A673 (cell line): ENCODE measurements at regions not wholly inside any gene's neighbourhood (a gene's known extent, or its start where the extent isn't known, plus 50 kb on each side); places are given as distances from the start of the nearest gene placed in this dataset.

Source experiments
- BruUV-seq: library from RNA; stranded (reverse); fragments of 400-500 nt; replicated peaks from 2 replicates; lab custom pipeline; 2021; lab: Mats Ljungman, UMichigan
- CTCF ChIA-PET: fragments of 300-600 bp; sonication (Branson Sonifier 250); formaldehyde crosslinking; loops from one replicate; lab custom pipeline; 2022; ENCODE audit warnings: antibody characterized with exemption; lab: Charles Lee
- POLR2A ChIA-PET: fragments of 300-600 bp; sonication (Branson Sonifier 250); formaldehyde crosslinking; loops from one replicate; lab custom pipeline; 2022; ENCODE audit warnings: antibody characterized with exemption; ENCODE audit not compliant: low non-redundant PET; lab: Charles Lee
- DNase-seq: peaks from one replicate; pipeline ENCODE4 v3.0.0-alpha.2; 2015; ENCODE audit warnings: low spot score
- H3K27ac ChIP-seq: fragments of 200-600 bp; sonication (generic); 2 replicates; pipeline ENCODE4 v1.5.1; 2016; ENCODE audit warnings: mixed run types, low read depth, mild to moderate bottlenecking, mixed read lengths, antibody characterized with exemption, low read length; ENCODE audit not compliant: poor library complexity, severe bottlenecking
- H3K27me3 ChIP-seq: fragments of 200-600 bp; sonication (generic); replicated peaks from 2 replicates; pipeline ENCODE4 v1.6.1; 2017; ENCODE audit warnings: mixed run types, low read depth, mild to moderate bottlenecking, mixed read lengths, antibody characterized with exemption, low read length; ENCODE audit not compliant: insufficient read depth, poor library complexity
- H3K36me3 ChIP-seq: fragments of 200-600 bp; sonication (generic); 2 replicates; pipeline ENCODE4 v1.6.1; 2016; ENCODE audit warnings: mixed run types, mild to moderate bottlenecking, mixed read lengths, antibody characterized with exemption, low read length; ENCODE audit not compliant: insufficient read depth, poor library complexity, severe bottlenecking
- H3K4me1 ChIP-seq: fragments of 200-600 bp; sonication (generic); 2 replicates; pipeline ENCODE4 v1.6.1; 2017; ENCODE audit warnings: mixed run types, mild to moderate bottlenecking, mixed read lengths, antibody characterized with exemption, low read length; ENCODE audit not compliant: insufficient read depth, poor library complexity, severe bottlenecking
- H3K4me3 ChIP-seq: fragments of 200-600 bp; sonication (generic); 2 replicates; pipeline ENCODE4 v1.5.1; 2016; ENCODE audit warnings: low read depth, mixed run types, mild to moderate bottlenecking, mixed read lengths, low read length; ENCODE audit not compliant: poor library complexity, severe bottlenecking
- H3K9me3 ChIP-seq: fragments of 200-600 bp; sonication (generic); 2 replicates; pipeline ENCODE4 v1.6.1; 2016; ENCODE audit warnings: mixed run types, low read depth, mild to moderate bottlenecking, mixed read lengths, antibody characterized with exemption, low read length; ENCODE audit not compliant: poor library complexity, severe bottlenecking
- EZH2 ChIP-seq: fragments of 200-600 bp; sonication (generic); IDR thresholded peaks from 2 replicates; pipeline ENCODE4 v1.6.1; 2017; ENCODE audit warnings: borderline replicate concordance, low read depth, mild to moderate bottlenecking, mixed read lengths, antibody characterized with exemption, low read length; ENCODE audit not compliant: poor library complexity, severe bottlenecking
- intact Hi-C: fragments of 100-400 bp; cut with micrococcal nuclease; formaldehyde crosslinking; loops from one replicate; pipeline ENCODE4 v1.10.0; 2022; ENCODE audit not compliant: unreplicated experiment
- TF ChIP-seq, protein P1 (sequence below): fragments of 300-800, 200-600 bp; sonication (generic); conservative IDR thresholded peaks from 2 replicates; pipeline ENCODE4 v1.5.1; 2017; ENCODE audit warnings: low read depth, mild to moderate bottlenecking, antibody characterized with exemption, low read length, moderate library complexity, mixed read lengths

DNA sequence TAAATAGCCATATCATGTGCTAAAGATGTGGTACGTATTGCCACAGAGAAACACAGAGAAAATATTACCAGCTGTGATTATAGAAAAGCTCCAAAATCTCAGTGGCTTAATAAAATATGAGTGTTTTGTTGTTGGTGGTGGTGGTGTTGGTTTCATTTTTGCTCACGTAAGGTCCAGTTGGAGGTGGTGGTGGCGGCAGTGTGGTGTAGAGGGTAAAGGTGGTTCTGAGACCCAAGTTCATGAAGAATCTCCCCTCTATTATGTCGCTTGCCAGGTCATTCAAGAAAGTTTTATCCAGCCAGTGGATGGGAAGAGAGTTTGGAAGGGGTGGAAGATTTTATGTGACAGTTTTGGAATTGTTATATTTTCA is 217.6 kb upstream of the SAMSN1 start:
- Histone ChIP-seq H3K27me3 (no peaks in the 10 kb centered on the region), H3K4me3 (no peak overlapping the region), H3K9me3 (no peaks in the 10 kb centered on the region), H3K4me1 (no peaks in the 10 kb centered on the region), H3K27ac (no peak overlapping the region), H3K36me3 (no peaks in the 10 kb centered on the region)
- TF ChIP-seq EZH2 = no peak
- TF ChIP-seq, protein P1, sequence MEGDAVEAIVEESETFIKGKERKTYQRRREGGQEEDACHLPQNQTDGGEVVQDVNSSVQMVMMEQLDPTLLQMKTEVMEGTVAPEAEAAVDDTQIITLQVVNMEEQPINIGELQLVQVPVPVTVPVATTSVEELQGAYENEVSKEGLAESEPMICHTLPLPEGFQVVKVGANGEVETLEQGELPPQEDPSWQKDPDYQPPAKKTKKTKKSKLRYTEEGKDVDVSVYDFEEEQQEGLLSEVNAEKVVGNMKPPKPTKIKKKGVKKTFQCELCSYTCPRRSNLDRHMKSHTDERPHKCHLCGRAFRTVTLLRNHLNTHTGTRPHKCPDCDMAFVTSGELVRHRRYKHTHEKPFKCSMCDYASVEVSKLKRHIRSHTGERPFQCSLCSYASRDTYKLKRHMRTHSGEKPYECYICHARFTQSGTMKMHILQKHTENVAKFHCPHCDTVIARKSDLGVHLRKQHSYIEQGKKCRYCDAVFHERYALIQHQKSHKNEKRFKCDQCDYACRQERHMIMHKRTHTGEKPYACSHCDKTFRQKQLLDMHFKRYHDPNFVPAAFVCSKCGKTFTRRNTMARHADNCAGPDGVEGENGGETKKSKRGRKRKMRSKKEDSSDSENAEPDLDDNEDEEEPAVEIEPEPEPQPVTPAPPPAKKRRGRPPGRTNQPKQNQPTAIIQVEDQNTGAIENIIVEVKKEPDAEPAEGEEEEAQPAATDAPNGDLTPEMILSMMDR = no peak
- ChIA-PET CTCF (no interaction called here), POLR2A (no interaction called here)
- no TSS peak for BruUV-seq
- no peak for DNase-seq
- intact Hi-C loops = no loop called here

DNA sequence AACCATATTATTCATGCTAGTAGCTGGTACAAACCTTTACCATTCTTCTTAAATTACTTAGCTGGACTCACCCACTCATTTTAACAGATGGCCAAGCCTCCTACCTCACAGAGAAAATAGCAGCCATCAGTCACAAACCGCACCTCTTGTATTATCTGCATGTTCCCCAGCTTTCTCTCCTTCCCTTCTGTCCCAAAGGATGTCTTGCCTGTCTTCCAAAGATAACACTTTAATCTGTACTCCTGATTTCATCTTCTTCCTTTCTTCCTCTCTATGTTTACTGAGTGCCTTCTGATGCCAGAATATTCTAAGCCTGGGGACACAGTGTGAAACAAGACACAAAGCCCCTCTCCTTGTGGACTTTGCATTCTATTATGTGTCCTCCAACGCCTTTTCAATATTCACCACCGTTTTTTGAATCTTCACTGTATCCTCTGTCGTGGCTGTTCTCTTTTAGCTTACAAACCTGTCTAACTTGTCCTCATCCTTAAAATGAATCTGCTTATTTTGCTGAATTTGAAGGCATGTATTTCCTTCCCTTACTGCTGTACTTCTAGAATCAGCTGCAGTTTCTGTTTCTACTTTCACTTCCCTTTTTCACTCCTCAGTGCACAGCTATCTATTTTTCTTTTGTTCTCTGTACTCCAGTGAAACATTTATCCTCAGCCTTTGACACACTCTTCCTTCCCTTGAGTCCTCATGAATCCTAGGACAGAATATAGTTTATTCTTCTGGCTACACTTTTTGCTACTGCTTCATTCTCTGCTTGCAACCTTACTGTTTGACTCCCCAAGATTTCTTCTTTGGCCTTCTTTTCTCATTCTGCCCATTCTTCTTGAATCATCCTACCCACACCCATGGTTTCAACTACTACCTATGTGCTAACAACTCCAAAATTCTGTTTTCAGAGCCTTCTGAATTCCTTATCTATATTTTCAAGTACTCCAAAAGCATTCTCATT is 216.9 kb upstream of the SAMSN1 start:
- no peak for DNase-seq
- ChIA-PET POLR2A (no interaction called here), CTCF (no interaction called here)

GRCh38 chr21:14762327-14762726 is 216.2 kb upstream of the SAMSN1 start:
- DNase-seq = no peak
- no peak overlapping the region for H3K27ac ChIP-seq
- H3K36me3 ChIP-seq = no peaks in the 10 kb centered on the region
- no peak overlapping the region for H3K4me3 ChIP-seq
- H3K4me1 ChIP-seq = no peaks in the 10 kb centered on the region
- ChIA-PET CTCF (no interaction called here), POLR2A (no interaction called here)
- H3K27me3 ChIP-seq = no peaks in the 10 kb centered on the region
- TF ChIP-seq, protein P1 = no peak
- no peak for TF ChIP-seq EZH2
- BruUV-seq = no TSS peak
- no peaks in the 10 kb centered on the region for H3K9me3 ChIP-seq
- intact Hi-C loops = no loop called here

More for the DNA sequence above, 216.9 kb upstream of the SAMSN1 start:
- no peaks in the 10 kb centered on the region for H3K4me1 ChIP-seq
- H3K9me3 ChIP-seq = no peaks in the 10 kb centered on the region
- TF ChIP-seq, protein P1 = no peak
- no peak for TF ChIP-seq EZH2
- H3K4me3 ChIP-seq = no peak overlapping the region
- H3K27me3 ChIP-seq = no peaks in the 10 kb centered on the region
- H3K27ac ChIP-seq = no peak overlapping the region
- intact Hi-C loops = no loop called here
- H3K36me3 ChIP-seq = no peaks in the 10 kb centered on the region
- no TSS peak for BruUV-seq
